Hindlimb muscle (tissue), 1 donor: ENCODE measurements at regions not wholly inside any gene's neighbourhood (a gene's known extent, or its start where the extent isn't known, plus 50 kb on each side); places are given as distances from the start of the nearest gene placed in this dataset.
"Not testable (repeated sequence)": the region's sequence is repeated elsewhere in the genome, so short reads cannot be mapped to it uniquely, and the experiment has no call there.

Experiments used
- DNase-seq: peaks from one replicate; pipeline ENCODE4 v3.0.0-alpha.2; 2013

GRCh38 chr15:91415258-91415657 is 315.2 kb downstream of the SV2B start:
- not testable (repeated sequence) for DNase-seq

GRCh38 chr15:91420689-91421088 is 320.6 kb downstream of the SV2B start:
- no peak for DNase-seq

DNA sequence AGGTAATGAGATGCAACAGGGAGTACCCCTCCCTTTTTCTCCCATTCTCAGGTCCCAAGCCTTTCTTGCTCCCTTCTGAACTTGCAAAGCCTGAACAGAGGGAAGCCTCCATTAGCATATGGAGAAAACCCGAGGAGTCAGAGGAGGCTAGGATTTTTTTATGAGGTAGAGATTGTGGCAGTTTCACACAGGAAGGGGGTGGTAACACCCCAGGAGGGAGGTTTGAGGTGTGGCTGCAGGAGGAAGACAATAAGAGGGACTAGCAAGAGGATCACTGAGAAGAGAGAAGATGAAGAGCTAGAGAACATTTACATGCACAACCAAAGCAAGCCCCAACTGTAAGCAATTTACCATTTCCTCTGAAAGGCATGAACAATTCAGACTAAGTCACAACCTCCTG is 322.7 kb downstream of the SV2B start:
- DNase-seq = no peak

DNA sequence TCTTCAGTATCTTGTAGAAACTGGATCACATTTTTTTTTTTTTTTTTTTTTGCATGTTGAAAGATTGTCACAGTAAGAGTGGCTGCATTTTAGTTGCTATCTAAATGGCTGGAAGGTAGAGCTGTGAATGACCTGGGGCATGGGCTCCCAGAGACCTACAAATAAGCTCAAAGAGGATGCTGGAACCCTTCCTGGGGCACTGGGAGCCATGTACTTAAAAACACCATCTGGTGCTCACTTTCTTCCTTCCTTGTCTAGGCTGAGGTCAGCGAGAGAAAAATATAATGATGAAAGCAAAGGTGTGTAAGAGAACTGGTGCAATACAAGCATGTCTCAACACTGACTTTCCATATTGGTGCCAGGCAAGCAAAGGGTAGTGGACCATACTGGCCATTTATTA is 323.9 kb downstream of the SV2B start:
- no peak for DNase-seq

DNA sequence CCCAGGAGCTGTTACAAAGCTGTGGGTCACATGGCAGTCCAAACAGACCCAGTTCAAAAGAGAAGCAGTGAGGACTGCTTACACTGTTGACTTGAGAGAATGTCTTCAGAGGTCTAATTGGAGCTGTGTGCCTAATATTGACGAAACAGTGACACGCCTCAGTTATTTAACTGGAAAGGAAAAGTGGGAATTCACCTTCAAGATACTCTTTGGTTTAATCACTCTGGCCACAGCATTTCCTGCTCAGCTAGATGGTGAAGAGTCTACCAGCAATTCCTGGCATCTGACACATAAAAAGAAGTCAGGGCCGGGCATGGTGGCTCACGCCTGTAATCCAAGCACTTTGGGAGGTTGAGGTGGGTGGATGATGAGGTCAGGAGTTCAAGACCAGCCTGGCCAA is 326.4 kb downstream of the SV2B start:
- no peak for DNase-seq

GRCh38 chr15:91429973-91430372 is 329.9 kb downstream of the SV2B start:
- no peak for DNase-seq

GRCh38 chr15:91431041-91431715 is 331.1 kb downstream of the SV2B start:
- DNase-seq = no peak

- DNase-seq = no peak
Observed at GRCh38 chr15:91435113-91435512, 335.1 kb downstream of the SV2B start.

DNA sequence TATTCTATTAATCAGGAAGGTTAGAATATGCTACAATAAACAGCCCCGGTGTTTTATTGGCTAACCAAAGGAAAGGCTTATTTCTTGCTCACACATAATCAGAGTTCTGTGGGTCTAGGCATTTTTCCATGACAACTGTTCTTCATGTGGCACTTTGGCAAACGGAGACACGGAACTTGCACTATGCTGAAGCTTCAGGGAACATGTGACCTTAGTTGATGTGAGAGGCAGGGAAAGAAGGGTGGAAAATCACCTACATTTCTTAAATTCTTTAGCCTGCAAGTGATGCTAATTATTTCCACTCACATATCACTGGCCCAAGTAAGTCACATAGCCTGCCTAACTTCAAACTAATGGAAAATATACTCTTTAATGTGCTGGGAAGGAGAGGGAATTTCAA is 344.6 kb downstream of the SV2B start:
- DNase-seq = no peak

GRCh38 chr15:91445695-91446228 is 345.7 kb downstream of the SV2B start:
- no peak for DNase-seq

GRCh38 chr15:91447991-91448644 is 348.1 kb downstream of the SV2B start:
- DNase-seq = no peak

GRCh38 chr15:91453376-91453775 is 353.3 kb downstream of the SV2B start:
- DNase-seq = not testable (repeated sequence)

- DNase-seq = no peak
Observed at GRCh38 chr15:91456251-91456718, 356.2 kb downstream of the SV2B start.

- no peak for DNase-seq
Observed at GRCh38 chr15:91456921-91457320, 356.9 kb downstream of the SV2B start.

DNA sequence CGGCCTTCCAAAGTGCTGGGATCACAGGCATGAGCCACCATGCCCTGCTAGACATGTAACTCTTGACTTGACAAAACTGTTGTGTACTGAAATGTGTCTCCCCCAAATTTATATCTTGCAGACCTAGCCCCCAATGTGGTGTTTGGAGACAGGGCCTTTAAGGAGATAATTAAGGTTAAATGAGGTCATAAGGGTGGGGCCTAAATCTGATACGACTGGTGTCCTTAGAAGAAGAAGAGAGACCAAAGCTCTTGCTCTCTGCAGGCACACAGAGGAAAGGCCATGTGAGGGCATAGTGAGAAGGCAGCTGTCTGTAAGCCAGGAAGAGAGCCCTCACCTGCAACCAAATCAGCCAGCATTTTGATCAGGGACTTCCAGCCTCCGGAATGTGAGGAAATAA is 361.3 kb downstream of the SV2B start:
- no peak for DNase-seq

GRCh38 chr15:91465086-91465485 is 365.0 kb downstream of the SV2B start:
- no peak for DNase-seq

GRCh38 chr15:91465696-91466095 is 365.6 kb downstream of the SV2B start:
- DNase-seq = no peak

GRCh38 chr15:91468871-91469580 is 369.0 kb downstream of the SV2B start:
- no peak for DNase-seq

DNA sequence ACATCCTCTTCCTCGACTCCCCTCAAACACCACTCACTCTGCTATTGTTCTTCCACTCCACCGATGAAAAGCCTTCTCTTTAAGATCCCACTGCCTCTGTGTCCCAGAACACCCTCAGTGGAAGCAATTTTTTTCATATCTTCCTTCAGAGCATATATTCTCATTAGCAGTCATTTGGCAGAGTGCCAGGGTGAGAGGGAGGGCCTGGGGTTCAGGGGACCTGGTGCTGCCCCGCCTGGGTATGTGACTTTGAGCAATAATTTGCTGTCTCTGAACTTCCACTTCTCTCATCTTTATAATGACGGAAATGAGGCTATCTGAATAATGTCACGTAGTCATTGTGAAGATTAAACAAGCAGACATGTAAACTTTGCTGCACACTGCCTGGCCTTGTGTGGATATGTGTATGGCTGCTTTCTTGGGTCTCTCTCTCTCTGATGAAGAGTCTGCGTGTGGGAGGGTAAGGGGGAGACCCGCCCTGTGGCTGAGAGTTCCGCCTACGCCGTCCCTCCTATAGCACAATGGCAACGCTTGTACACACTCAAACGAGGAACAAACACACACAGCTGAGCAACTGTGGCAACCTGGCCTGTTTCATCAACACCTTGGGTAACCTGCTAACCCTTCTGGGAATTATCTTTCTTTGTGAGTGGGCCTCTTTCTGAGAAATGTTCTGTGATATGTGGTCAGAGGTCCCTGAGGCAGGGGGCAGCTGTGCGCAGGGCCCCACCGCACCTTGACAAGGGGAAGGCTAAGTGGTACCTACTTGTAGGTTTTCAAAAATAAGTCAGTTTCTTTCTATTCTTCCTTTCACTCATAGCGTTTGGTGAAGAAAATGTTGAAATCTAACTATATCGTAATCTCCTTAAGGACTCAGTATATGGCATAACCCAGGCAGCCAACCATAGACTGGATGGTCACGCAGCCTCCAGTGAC is 369.8 kb downstream of the SV2B start:
- no peak for DNase-seq

GRCh38 chr15:91471468-91471867 is 371.4 kb downstream of the SV2B start:
- DNase-seq = no peak

DNA sequence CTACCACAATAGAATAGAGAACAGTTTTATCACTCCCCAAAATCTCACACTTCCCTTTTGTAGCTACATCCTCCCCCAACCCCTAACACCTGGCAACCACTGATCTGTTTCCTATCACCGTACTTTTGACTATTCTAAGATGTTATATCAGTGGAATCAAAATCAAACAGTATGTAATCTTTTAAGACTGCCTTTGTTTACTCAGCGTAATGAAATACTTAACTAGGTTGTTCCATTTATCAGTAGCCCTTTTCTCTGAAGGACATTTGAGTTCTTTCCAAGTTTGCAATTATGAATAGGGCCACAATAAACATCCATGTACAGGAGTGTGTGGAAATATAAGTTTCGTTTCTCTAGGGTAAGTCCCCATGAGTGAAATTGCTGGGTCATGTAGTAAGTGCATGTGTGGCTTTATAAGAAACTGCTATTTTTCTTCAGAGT is 372.3 kb downstream of the SV2B start:
- no peak for DNase-seq

DNA sequence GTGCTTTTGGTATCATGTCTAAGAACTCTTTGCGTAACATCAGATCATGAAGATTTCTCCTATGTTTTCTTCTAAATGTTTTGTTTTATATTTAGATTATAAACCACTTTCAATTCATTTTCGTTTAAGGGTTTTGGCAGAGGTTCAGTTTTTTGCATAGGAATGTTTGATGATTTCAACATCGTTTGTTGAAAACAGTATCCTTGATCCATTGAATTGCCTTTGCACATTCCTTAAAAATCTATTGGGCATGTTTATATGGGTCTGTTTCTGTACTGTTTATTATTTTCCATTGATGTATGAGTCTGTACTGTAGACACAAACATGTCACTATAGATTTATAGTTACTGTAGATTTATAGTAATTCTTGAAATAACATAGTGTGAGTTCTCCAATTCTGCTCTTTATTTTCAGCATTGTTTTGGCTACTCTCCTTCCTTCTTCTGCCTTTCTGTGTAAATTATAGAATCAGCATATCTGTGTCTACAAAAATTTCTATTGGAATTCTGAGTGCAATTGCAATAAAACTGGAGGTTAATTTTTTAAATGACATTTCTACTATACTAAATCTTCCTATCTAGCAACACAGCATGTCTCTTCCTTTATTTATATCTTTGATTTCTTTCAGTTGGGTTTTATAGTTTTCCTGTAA is 374.0 kb downstream of the SV2B start:
- no peak for DNase-seq
